Kidney (tissue), 13 donors: ENCODE measurements at regions not wholly inside any gene's neighbourhood (a gene's known extent, or its start where the extent isn't known, plus 50 kb on each side); places are given as distances from the start of the nearest gene placed in this dataset.

Source experiments
- DNase-seq, 5 donors: peaks; one replicate each; pipeline ENCODE4 v3.0.0-alpha.2; 2013 to 2020
- FAIRE-seq: peaks from 2 replicates; lab custom pipeline; 2012; peaks lifted over from hg19 to GRCh38; lab: Jason Lieb, UNC
- H3K27ac ChIP-seq, 2 donors: one replicate each; pipeline ENCODE4 v1.7.0; 2013; ENCODE audit warnings: low read depth in 2 of 2, low read length in 2 of 2, inconsistent platforms in 1 of 2
- H3K27me3 ChIP-seq: one replicate; pipeline ENCODE4 v1.7.1; 2013; ENCODE audit warnings: low read length, inconsistent platforms; ENCODE audit not compliant: control insufficient read depth, insufficient read depth
- H3K36me3 ChIP-seq, 3 donors: one replicate each; pipeline versions ENCODE4 v1.7.0 to v1.7.1; 2013; ENCODE audit warnings: low read length in 3 of 3, control low read depth in 1 of 3, inconsistent platforms in 1 of 3; ENCODE audit not compliant: insufficient read depth in 3 of 3, control insufficient read depth in 2 of 3
- H3K4me1 ChIP-seq, 3 donors: one replicate each; pipeline versions ENCODE4 v1.7.0 to v1.7.1; 2013; ENCODE audit warnings: low read length in 3 of 3, inconsistent platforms in 1 of 3, low read depth in 1 of 3; ENCODE audit not compliant: control insufficient read depth in 2 of 3, insufficient read depth in 2 of 3
- H3K4me3 ChIP-seq, 3 donors: one replicate each; pipeline versions ENCODE4 v1.7.0 to v1.8.1; 2013; ENCODE audit warnings: low read length in 3 of 3, control low read depth in 1 of 3, inconsistent platforms in 1 of 3
- H3K9ac ChIP-seq, 3 donors: one replicate each; pipeline versions ENCODE4 v1.7.0 to v1.7.1; 2013; ENCODE audit warnings: low read length in 3 of 3, control low read depth in 1 of 3, inconsistent platforms in 1 of 3
- H3K9me3 ChIP-seq, 3 donors: one replicate each; pipeline versions ENCODE4 v1.7.0 to v1.7.1; 2013; ENCODE audit warnings: low read length in 3 of 3, control low read depth in 1 of 3, inconsistent platforms in 1 of 3; ENCODE audit not compliant: control insufficient read depth in 2 of 3, insufficient read depth in 1 of 3
- intact Hi-C: fragments of 100-400 bp; cut with DNase I; formaldehyde crosslinking; loops from one replicate; pipeline ENCODE4 v1.11.1; 2022
- TF ChIP-seq, protein P1 (sequence below): IDR thresholded peaks from 3 replicates; pipeline ENCODE4 v1.5.1; 2012; ENCODE audit warnings: mild to moderate bottlenecking, moderate library complexity, borderline replicate concordance; ENCODE audit not compliant: insufficient read depth; ENCODE audit errors: extremely low read depth
- donor health status: control.
- donor health status: control.
- donor health status: control.
- donor health status: control.
- donor health status: control.
- donor health status: DM: yes; HTN: yes; CAD: no.
- donor health status: Normal renal cell carcinoma (clear cell type).

DNA sequence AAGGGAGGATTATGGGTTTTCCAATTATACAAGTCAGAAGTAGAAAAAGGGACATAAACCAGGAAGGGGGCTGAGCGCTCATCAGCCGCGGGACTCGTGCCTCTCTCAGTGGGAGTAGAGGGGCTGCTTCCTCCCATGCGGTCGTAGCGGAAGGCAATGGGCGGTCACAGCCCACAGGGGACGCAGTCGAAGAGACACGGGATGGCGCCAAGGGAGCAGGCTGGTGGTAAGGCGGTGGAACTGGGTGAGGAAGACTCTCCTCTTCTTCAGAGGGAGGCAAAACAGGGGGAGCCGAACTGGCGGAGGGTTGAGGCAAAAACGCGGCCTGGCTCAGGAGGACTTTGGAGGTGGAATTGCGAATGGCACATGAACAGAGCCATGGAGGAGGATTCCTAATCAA lies 677.7 kb downstream of the TMEM121 start:
- no peak overlapping the region for H3K4me3 ChIP-seq
- no peak overlapping the region for H3K9ac ChIP-seq
- intact Hi-C loops: no loop called here
- no peak for FAIRE-seq
- no peak overlapping the region for H3K27ac ChIP-seq
- no peaks in the 10 kb centered on the region for H3K4me1 ChIP-seq
- no peaks in the 10 kb centered on the region for H3K9me3 ChIP-seq
- TF ChIP-seq, protein P1, sequence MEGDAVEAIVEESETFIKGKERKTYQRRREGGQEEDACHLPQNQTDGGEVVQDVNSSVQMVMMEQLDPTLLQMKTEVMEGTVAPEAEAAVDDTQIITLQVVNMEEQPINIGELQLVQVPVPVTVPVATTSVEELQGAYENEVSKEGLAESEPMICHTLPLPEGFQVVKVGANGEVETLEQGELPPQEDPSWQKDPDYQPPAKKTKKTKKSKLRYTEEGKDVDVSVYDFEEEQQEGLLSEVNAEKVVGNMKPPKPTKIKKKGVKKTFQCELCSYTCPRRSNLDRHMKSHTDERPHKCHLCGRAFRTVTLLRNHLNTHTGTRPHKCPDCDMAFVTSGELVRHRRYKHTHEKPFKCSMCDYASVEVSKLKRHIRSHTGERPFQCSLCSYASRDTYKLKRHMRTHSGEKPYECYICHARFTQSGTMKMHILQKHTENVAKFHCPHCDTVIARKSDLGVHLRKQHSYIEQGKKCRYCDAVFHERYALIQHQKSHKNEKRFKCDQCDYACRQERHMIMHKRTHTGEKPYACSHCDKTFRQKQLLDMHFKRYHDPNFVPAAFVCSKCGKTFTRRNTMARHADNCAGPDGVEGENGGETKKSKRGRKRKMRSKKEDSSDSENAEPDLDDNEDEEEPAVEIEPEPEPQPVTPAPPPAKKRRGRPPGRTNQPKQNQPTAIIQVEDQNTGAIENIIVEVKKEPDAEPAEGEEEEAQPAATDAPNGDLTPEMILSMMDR: no peak
- H3K27me3 ChIP-seq: no peaks in the 10 kb centered on the region
- DNase-seq: no peak
- no peaks in the 10 kb centered on the region for H3K36me3 ChIP-seq

DNA sequence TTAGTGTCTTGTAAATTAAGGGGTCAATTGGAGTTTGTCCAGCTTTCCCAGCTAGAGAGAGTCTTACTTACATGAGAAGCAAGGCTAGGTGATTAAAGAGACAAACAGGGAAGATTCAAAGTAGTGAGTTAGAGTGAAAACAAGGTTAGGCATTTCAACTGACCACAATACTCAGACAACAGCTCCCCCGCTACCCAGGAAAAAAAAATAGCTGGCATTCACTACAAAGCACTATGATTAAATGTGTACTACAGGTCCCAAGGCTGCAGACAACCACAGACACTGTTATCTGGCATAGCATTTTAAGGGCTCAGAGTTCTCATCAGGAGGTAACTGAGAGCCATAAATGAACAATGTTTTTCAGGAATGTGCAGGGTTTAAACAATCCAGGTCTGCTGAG lies 680.9 kb downstream of the TMEM121 start:
- no peaks in the 10 kb centered on the region for H3K4me1 ChIP-seq
- FAIRE-seq: no peak
- no peaks in the 10 kb centered on the region for H3K9me3 ChIP-seq
- DNase-seq: no peak
- no peak overlapping the region for H3K27ac ChIP-seq
- no peak overlapping the region for H3K9ac ChIP-seq
- TF ChIP-seq, protein P1: no peak
- no peaks in the 10 kb centered on the region for H3K36me3 ChIP-seq
- intact Hi-C loops: no loop called here
- H3K4me3 ChIP-seq: no peak overlapping the region
- no peaks in the 10 kb centered on the region for H3K27me3 ChIP-seq

DNA sequence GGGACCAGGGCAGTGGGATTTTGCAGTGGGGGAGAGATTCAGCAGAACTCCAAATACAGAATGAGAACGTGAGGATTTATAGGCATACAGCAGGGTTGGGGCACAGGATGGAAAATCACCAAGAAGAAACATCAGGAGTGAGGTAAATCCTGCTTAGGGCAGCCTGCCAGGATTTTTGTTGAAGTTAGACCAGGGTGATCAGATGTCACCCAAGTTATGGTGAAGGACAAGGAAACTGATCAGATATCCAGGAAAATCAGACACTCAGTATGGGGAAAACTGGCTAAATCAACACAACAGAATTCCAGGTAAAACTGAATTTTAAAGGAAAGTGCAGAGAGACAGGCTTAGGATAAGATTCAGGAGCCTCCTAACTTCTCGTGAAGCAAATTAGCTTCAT lies 682.4 kb downstream of the TMEM121 start:
- H3K4me1 ChIP-seq: no peaks in the 10 kb centered on the region
- H3K36me3 ChIP-seq: no peaks in the 10 kb centered on the region
- no peak overlapping the region for H3K4me3 ChIP-seq
- peaks cover 0 to 1% (median 0%) of the 10 kb centered on the region in 3 donors for H3K9me3 ChIP-seq
- intact Hi-C loops: no loop called here
- no peak for DNase-seq
- H3K9ac ChIP-seq: no peak overlapping the region
- FAIRE-seq: no peak
- H3K27ac ChIP-seq: no peak overlapping the region
- TF ChIP-seq, protein P1: no peak
- no peaks in the 10 kb centered on the region for H3K27me3 ChIP-seq

DNA sequence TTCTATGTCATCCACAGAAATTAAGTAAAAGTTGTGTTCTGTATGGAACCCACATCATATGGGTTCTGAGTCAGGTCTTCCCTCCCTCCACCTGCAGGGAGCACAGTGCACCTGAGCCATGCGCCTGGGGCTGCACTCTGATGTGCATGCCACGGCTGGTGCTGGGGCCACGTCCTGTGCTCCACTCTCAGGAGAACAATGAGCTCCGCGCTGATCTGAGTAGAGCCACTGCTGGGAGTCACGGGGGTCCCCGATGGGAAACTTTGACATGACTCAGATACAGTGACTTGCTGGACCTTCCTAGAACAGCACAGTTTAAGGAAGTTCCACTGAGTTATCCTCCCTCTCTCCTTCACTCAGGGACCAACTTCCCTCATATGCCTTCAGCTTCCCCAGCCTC lies 683.4 kb downstream of the TMEM121 start:
- no peak overlapping the region for H3K4me3 ChIP-seq
- TF ChIP-seq, protein P1: no peak
- peaks cover 0 to 1% (median 0%) of the 10 kb centered on the region in 3 donors for H3K9me3 ChIP-seq
- intact Hi-C loops: no loop called here
- no peak for FAIRE-seq
- H3K36me3 ChIP-seq: no peaks in the 10 kb centered on the region
- no peak for DNase-seq
- no peak overlapping the region for H3K27ac ChIP-seq
- H3K4me1 ChIP-seq: no peaks in the 10 kb centered on the region
- no peaks in the 10 kb centered on the region for H3K27me3 ChIP-seq
- no peak overlapping the region for H3K9ac ChIP-seq
